RWPE2 (cell line): ENCODE measurements at regions not wholly inside any gene's neighbourhood (a gene's known extent, or its start where the extent isn't known, plus 50 kb on each side); places are given as distances from the start of the nearest gene placed in this dataset.

ENCODE experiments used
- ATAC-seq: fragments of 200-7000 bp; cut with Tn5 transposase; 3 replicates; pipeline ENCODE4 v1.9.1; 2021; ENCODE audit warnings: low read depth
- DNase-seq: peaks from one replicate; pipeline ENCODE4 v3.0.0-alpha.2; 2020; ENCODE audit warnings: low spot score
- H3K27ac ChIP-seq: fragments of 450-650 bp; 2 replicates; pipeline ENCODE4 v1.5.1; 2017; ENCODE audit warnings: mild to moderate bottlenecking; ENCODE audit not compliant: poor library complexity, severe bottlenecking
- H3K27me3 ChIP-seq: fragments of 250-450 bp; sonication (Bioruptor Pico); 2 replicates; pipeline ENCODE4 v1.5.1; 2021; ENCODE audit warnings: mild to moderate bottlenecking, moderate library complexity; ENCODE audit not compliant: insufficient read depth, poor library complexity, severe bottlenecking
- H3K36me3 ChIP-seq: fragments of 250-450 bp; sonication (Bioruptor Pico); 2 replicates; pipeline ENCODE4 v1.5.1; 2020; ENCODE audit warnings: low read depth, mild to moderate bottlenecking, moderate library complexity
- H3K4me1 ChIP-seq: fragments of 250-450 bp; sonication (Bioruptor Pico); 2 replicates; pipeline ENCODE4 v1.5.1; 2021; ENCODE audit warnings: mild to moderate bottlenecking, moderate library complexity; ENCODE audit not compliant: insufficient read depth, poor library complexity, severe bottlenecking
- H3K4me3 ChIP-seq: fragments of 250-450 bp; sonication (Bioruptor Pico); 2 replicates; pipeline ENCODE4 v1.5.1; 2021; ENCODE audit warnings: mild to moderate bottlenecking, moderate library complexity; ENCODE audit not compliant: severe bottlenecking
- H3K9me3 ChIP-seq: fragments of 250-450 bp; sonication (Bioruptor Pico); 2 replicates; pipeline ENCODE4 v1.5.1; 2021; ENCODE audit warnings: mild to moderate bottlenecking, moderate library complexity; ENCODE audit not compliant: severe bottlenecking
- TF ChIP-seq, protein P1 (sequence below): fragments of 450-650 bp; IDR thresholded peaks from one replicate; pipeline ENCODE4 v1.5.1; 2017; ENCODE audit warnings: mild to moderate bottlenecking, moderate library complexity; ENCODE audit not compliant: poor library complexity, severe bottlenecking

DNA sequence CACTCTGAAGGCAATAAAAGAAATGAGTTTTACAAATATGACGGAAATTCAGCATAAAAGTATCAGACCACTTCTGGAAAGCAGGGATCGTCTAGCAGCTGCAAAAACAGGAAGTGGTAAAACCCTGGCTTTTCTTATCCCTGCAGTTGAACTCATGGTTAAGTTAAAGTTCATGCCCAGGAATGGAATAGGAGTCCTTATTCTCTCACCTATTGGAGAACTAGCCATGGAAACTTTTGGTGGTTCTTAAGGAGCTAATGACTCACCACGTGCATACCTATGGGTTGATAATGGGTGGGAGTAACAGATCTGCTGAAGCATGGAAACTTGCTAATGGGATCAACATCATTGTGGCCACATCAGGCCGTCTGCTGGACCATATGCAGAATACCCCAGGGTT lies 93.5 kb upstream of the RGMB start:
- DNase-seq (no peak), ATAC-seq (no peak)
- H3K4me1 ChIP-seq, result no peaks in the 10 kb centered on the region
- H3K27me3 ChIP-seq, result no peaks in the 10 kb centered on the region
- H3K4me3 ChIP-seq, result no peak overlapping the region
- H3K27ac ChIP-seq, result no peak overlapping the region
- TF ChIP-seq, protein P1, sequence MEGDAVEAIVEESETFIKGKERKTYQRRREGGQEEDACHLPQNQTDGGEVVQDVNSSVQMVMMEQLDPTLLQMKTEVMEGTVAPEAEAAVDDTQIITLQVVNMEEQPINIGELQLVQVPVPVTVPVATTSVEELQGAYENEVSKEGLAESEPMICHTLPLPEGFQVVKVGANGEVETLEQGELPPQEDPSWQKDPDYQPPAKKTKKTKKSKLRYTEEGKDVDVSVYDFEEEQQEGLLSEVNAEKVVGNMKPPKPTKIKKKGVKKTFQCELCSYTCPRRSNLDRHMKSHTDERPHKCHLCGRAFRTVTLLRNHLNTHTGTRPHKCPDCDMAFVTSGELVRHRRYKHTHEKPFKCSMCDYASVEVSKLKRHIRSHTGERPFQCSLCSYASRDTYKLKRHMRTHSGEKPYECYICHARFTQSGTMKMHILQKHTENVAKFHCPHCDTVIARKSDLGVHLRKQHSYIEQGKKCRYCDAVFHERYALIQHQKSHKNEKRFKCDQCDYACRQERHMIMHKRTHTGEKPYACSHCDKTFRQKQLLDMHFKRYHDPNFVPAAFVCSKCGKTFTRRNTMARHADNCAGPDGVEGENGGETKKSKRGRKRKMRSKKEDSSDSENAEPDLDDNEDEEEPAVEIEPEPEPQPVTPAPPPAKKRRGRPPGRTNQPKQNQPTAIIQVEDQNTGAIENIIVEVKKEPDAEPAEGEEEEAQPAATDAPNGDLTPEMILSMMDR, result no peak
- no peaks in the 10 kb centered on the region for H3K36me3 ChIP-seq
- H3K9me3 ChIP-seq, result no peaks in the 10 kb centered on the region

DNA sequence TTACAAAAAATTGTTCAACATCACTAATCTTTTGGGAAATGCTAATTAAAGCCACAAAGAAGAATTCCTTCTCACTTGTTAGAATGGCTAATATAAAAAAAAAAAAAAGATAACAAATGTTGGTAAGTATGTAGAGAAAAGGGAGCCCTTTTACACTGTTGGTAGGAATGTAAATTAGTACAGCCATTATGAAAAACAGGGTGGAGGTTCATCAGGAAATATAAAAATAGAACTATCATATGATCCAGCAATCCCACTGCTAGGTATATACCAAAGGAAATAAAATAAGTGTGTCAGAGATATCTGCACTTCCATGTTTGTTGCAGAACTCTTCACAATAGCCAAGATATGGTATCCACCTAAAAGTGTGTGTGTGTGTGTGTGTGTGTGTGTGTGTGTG lies 83.5 kb upstream of the RGMB start:
- H3K9me3 ChIP-seq, result peaks cover 2% of the 10 kb centered on the region
- H3K4me1 ChIP-seq, result no peaks in the 10 kb centered on the region
- TF ChIP-seq, protein P1, result no peak
- ATAC-seq, result no peak
- H3K27me3 ChIP-seq, result no peaks in the 10 kb centered on the region
- no peaks in the 10 kb centered on the region for H3K36me3 ChIP-seq
- H3K27ac ChIP-seq, result no peak overlapping the region
- no peak for DNase-seq
- no peak overlapping the region for H3K4me3 ChIP-seq

DNA sequence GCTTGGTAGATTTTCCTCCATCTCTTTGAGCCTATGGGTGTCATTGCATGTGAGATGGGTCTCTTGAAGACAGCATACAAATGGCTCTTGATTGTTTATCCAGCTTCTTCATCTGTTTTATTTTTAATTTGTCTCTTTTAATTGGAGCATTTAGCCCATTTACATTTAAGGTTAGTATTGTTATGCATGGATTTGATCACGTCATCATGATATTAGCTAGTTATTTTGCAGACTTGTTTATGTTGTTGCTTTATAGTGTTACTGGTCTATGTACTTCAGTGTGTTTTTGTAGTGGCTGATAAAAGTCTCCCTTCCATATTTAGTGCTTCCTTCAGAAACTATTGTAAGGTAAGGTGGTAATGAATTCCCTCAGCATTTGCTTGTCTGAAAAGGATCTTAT lies 78.6 kb upstream of the RGMB start:
- no peak for DNase-seq
- no peak overlapping the region for H3K4me3 ChIP-seq
- H3K27ac ChIP-seq, result no peak overlapping the region
- no peak for ATAC-seq
- no peaks in the 10 kb centered on the region for H3K36me3 ChIP-seq
- H3K4me1 ChIP-seq, result peaks cover 6% of the 10 kb centered on the region
- H3K27me3 ChIP-seq, result no peaks in the 10 kb centered on the region
- peaks cover 2% of the 10 kb centered on the region for H3K9me3 ChIP-seq
- TF ChIP-seq, protein P1, result no peak

DNA sequence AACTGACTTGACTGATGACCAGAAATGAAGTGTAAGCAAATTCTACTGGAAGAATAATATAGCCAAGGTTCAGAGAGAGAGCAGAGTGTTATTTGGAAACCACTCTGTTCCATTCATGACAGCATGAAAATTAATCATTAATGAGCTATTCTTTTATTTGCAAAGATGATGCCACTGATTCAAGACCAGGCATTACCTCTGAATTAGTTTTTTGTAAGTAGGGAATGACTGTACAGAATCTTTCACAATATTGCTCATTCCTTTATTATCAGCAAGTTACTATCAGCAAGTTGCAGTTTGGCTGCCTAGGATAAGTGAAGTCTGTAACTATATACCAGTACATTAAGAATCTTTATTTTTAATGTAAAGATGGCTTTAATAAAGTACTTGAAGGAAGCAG lies 75.1 kb upstream of the RGMB start:
- DNase-seq (no peak), ATAC-seq (peak; percentile 70)
- TF ChIP-seq, protein P1, result no peak

DNA sequence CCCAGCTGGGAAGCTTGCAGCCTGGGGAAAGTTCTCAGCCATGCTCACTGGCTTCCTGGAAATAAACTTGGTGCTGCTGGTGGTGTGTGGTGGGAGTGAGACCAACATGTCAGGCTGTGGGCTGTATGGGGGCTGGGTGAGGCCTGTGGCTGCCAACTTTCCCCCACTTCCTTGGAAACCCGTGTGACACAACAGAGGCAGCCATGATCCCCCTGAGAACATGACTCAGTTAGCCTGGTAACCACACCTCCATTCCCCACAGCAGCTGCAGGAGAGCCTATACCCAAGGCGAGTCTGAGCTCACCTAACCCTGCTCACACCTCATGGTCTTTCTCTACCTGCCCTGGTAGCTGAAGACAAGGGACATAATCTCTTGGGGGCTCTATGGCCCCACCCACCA lies 72.7 kb upstream of the RGMB start:
- no peaks in the 10 kb centered on the region for H3K36me3 ChIP-seq
- DNase-seq (no peak), ATAC-seq (no peak)
- H3K4me1 ChIP-seq, result peaks cover 6% of the 10 kb centered on the region
- TF ChIP-seq, protein P1, result no peak
- H3K27ac ChIP-seq, result no peak overlapping the region
- H3K4me3 ChIP-seq, result no peak overlapping the region
- no peaks in the 10 kb centered on the region for H3K27me3 ChIP-seq
- H3K9me3 ChIP-seq, result peaks cover 3% of the 10 kb centered on the region

More for the DNA sequence above, 75.1 kb upstream of the RGMB start:
- no peak overlapping the region for H3K4me3 ChIP-seq
- H3K36me3 ChIP-seq, result no peaks in the 10 kb centered on the region
- H3K9me3 ChIP-seq, result peaks cover 3% of the 10 kb centered on the region
- no peak overlapping the region for H3K27ac ChIP-seq
- no peaks in the 10 kb centered on the region for H3K27me3 ChIP-seq
- H3K4me1 ChIP-seq, result peaks cover 6% of the 10 kb centered on the region
